Lower leg skin (tissue), 4 donors: ENCODE measurements at regions not wholly inside any gene's neighbourhood (a gene's known extent, or its start where the extent isn't known, plus 50 kb on each side); places are given as distances from the start of the nearest gene placed in this dataset.

Source experiments
- DNase-seq, 2 donors: peaks; one replicate each; pipeline ENCODE4 v3.0.0-alpha.2; 2019; ENCODE audit warnings: low spot score in 2 of 2
- H3K4me3 ChIP-seq: fragments of 200-600 bp; sonication (generic); 2 replicates; pipeline ENCODE4 v1.5.1; 2017; ENCODE audit warnings: mild to moderate bottlenecking, low read depth; ENCODE audit not compliant: poor library complexity, severe bottlenecking
- CTCF ChIP-seq, 3 donors: fragments of 450-650 bp; IDR thresholded peaks; one replicate each; pipeline ENCODE4 v1.5.1; 2016; ENCODE audit warnings: antibody characterized with exemption in 3 of 3, mild to moderate bottlenecking in 3 of 3, moderate library complexity in 2 of 3
- POLR2A ChIP-seq, 2 donors: fragments of 450-650 bp; IDR thresholded peaks; one replicate each; pipeline ENCODE4 v1.6.1; 2016 to 2017; ENCODE audit warnings: antibody characterized with exemption in 2 of 2, mild to moderate bottlenecking in 1 of 2, moderate library complexity in 1 of 2
- WGBS, 2 donors: methylation state at CpG; one replicate each; pipeline ENCODE4 v1.1.5; 2018; 5-methylcytosine and 5-hydroxymethylcytosine counted together
- intact Hi-C: fragments of 100-400 bp; cut with DNase I; formaldehyde crosslinking; loops from one replicate; pipeline ENCODE4 v1.15.0; 2023; ENCODE audit warnings: low total_unique reads

GRCh38 chr2:160908157-160908556, 252.1 kb upstream of the TANK start:
- intact Hi-C loops, result no loop called here
- DNase-seq, result no peak
- H3K4me3 ChIP-seq, result no peak overlapping the region
- 39 to 42% methylated on average over 1 of the region's 1 CpG for WGBS, 2 donors
- TF ChIP-seq POLR2A (IDR thresholded peaks at IDR 0.05) (no peak), CTCF (IDR thresholded peaks at IDR 0.05) (no peak)

GRCh38 chr2:160909781-160910242, 250.4 kb upstream of the TANK start:
- TF ChIP-seq POLR2A (IDR thresholded peaks at IDR 0.05) (no peak), CTCF (IDR thresholded peaks at IDR 0.05) (no peak)
- intact Hi-C loops, result no loop called here
- H3K4me3 ChIP-seq, result no peak overlapping the region
- no peak for DNase-seq
- 36 to 43% methylated on average over 3 of the region's 3 CpGs for WGBS, 2 donors

GRCh38 chr2:160910681-160911080, 249.5 kb upstream of the TANK start:
- H3K4me3 ChIP-seq, result no peak overlapping the region
- intact Hi-C loops, result no loop called here
- 3 to 11% methylated on average over 2 of the region's 2 CpGs for WGBS, 2 donors
- DNase-seq, result no peak
- TF ChIP-seq CTCF (IDR thresholded peaks at IDR 0.05), result no peak
- TF ChIP-seq POLR2A (IDR thresholded peaks at IDR 0.05), result no peak

GRCh38 chr2:160911258-160911657, 249.0 kb upstream of the TANK start:
- DNase-seq, result no peak
- TF ChIP-seq POLR2A (IDR thresholded peaks at IDR 0.05) (no peak), CTCF (IDR thresholded peaks at IDR 0.05) (no peak)
- intact Hi-C loops, result no loop called here
- WGBS, 2 donors, result 72 to 89% methylated on average over 1 of the region's 1 CpG
- H3K4me3 ChIP-seq, result no peak overlapping the region

GRCh38 chr2:160912276-160912675, 248.0 kb upstream of the TANK start:
- no peak for DNase-seq
- TF ChIP-seq POLR2A (IDR thresholded peaks at IDR 0.05), result no peak
- no peak for TF ChIP-seq CTCF (IDR thresholded peaks at IDR 0.05)
- WGBS, 2 donors, result 59 to 71% methylated on average over 2 of the region's 2 CpGs
- no peak overlapping the region for H3K4me3 ChIP-seq
- intact Hi-C loops, result no loop called here

- DNase-seq, result no peak
- no peak overlapping the region for H3K4me3 ChIP-seq
- intact Hi-C loops, result no loop called here
- 96 to 100% methylated on average over 1 of the region's 1 CpG for WGBS, 2 donors
- TF ChIP-seq POLR2A (IDR thresholded peaks at IDR 0.05) (no peak), CTCF (IDR thresholded peaks at IDR 0.05) (no peak)
Observed at GRCh38 chr2:160913323-160913722, 246.9 kb upstream of the TANK start.
